ENCODE measurements at regions not wholly inside any gene's neighbourhood (a gene's known extent, or its start where the extent isn't known, plus 50 kb on each side); places are given as distances from the start of the nearest gene placed in this dataset.
"Not testable (repeated sequence)": the region's sequence is repeated elsewhere in the genome, so short reads cannot be mapped to it uniquely, and the experiment has no call there.

- DNase-seq (ENCODE audit: low read depth), result peak; percentile 84
- H3K4me3 ChIP-seq (ENCODE audit: low read length), result no peak overlapping the region
- no peak for TF ChIP-seq CTCF (IDR thresholded peaks at IDR 0.05; ENCODE audit: insufficient read depth, low read depth, low read length, missing control alignments)
These were observed 57.7 kb upstream of the MAP4K3 start for GRCh38 chr2:39494784-39495251.

DNA sequence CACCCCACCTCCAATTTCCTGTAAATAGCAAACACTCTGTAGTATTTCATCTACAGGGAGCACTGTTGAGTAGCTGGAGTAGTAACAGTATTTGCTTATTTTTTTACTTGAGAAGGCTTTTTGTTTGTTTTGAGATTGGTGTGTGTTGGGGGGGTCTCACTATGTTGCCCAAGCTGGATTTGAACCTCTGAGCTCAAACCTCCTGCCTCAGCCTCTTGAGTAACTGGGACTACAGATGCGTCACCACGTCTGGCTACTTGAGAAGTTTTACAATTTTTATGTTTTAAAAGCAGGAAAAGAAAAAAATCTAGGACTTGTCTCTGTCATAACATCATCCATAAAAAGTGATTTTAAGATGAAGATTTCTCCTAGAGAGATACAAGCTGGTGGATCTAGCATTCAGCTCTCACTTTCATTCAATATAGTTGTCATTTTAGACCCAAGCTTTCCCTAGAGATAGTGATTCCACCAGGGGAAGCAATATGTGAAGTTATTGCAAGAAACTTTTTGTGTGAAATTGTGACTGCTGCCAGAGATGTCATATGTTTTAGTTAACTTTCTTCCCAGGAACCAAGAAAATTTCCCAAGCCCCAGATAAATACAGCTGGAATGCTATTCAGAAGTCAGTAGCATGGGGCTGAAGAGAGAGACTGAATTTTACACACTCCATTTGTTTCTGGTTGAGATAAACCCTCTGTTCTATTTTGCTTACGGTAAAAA lies 60.2 kb upstream of the MAP4K3 start:
- no peak overlapping the region for H3K4me3 ChIP-seq (ENCODE audit: low read length)
- DNase-seq (ENCODE audit: low read depth), result no peak
- TF ChIP-seq CTCF (IDR thresholded peaks at IDR 0.05; ENCODE audit: insufficient read depth, low read depth, low read length, missing control alignments), result no peak

- H3K4me3 ChIP-seq (ENCODE audit: low read length); DNase-seq (ENCODE audit: low read depth): not testable (repeated sequence)
These were observed 61.1 kb upstream of the MAP4K3 start for GRCh38 chr2:39498176-39498575.

DNA sequence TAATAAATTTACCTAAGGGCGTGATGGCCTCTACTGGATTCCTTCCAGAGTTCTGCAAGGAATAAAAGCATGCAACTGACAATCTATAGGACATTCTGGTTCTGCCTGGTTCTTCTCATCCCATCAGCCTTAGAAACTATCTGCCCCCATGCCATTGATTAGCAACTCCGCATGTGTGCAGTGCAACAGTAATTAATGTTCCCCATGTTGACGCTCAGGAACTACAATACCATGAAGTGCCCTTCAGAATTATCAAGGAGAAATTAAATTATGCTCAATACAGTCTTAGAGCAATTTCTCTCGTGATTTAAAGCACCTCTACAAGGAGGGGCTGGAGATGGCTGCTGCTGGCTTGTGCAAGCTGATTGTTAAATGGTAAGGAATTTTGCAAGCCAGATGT lies 61.7 kb upstream of the MAP4K3 start:
- no peak for TF ChIP-seq CTCF (IDR thresholded peaks at IDR 0.05; ENCODE audit: insufficient read depth, low read depth, low read length, missing control alignments)
- H3K4me3 ChIP-seq (ENCODE audit: low read length), result no peak overlapping the region
- DNase-seq (ENCODE audit: low read depth), result no peak

GRCh38 chr2:39499336-39499735 lies 62.3 kb upstream of the MAP4K3 start:
- H3K4me3 ChIP-seq (ENCODE audit: low read length), result no peak overlapping the region
- no peak for TF ChIP-seq CTCF (IDR thresholded peaks at IDR 0.05; ENCODE audit: insufficient read depth, low read depth, low read length, missing control alignments)
- no peak for DNase-seq (ENCODE audit: low read depth)

DNA sequence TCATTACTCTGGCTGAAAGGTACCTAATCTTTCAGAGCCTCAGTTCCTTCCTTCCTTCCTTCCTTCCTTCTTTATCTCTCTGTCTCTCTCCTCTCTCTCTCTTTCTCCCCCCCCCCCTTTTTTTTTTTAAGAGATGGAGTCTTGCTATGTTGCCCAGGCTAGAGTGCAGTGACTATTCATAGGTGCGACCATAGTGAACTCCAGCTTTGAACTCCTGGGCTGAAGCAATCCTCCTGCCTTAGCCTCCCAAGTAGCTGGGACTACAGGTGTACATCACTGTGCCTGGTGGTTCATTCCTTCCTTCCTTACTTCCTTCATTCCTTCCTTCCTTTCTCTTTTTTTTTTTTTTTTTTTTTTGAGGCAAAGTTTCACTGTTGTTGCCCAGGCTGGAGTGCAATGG lies 64.3 kb upstream of the MAP4K3 start:
- no peak overlapping the region for H3K4me3 ChIP-seq (ENCODE audit: low read length)
- no peak for DNase-seq (ENCODE audit: low read depth)
- TF ChIP-seq CTCF (IDR thresholded peaks at IDR 0.05; ENCODE audit: insufficient read depth, low read depth, low read length, missing control alignments), result no peak

DNA sequence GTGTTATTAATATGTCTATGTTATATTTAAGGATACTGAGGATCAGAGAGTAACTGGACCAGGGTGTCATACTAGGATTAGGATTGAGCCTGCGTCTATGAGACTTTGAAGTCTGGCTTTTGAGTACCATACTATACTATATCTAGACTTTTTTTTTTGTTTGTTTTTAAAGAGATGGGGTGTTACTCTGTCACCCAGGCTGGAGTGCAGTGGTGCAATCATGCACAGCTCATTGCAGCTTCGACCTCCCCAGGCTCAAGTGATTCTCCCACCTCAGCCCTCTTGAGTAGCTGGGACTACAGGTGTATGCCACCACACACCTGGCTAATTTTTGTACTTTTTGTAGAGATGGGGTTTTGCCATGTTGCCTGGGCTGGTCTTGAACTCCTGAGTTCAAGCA lies 66.2 kb upstream of the MAP4K3 start:
- TF ChIP-seq CTCF (IDR thresholded peaks at IDR 0.05; ENCODE audit: insufficient read depth, low read depth, low read length, missing control alignments), result no peak
- DNase-seq (ENCODE audit: low read depth), result no peak
- H3K4me3 ChIP-seq (ENCODE audit: low read length), result no peak overlapping the region

Data from epithelial cell of esophagus (primary cell).